ENCODE measurements at regions not wholly inside any gene's neighbourhood (a gene's known extent, or its start where the extent isn't known, plus 50 kb on each side); places are given as distances from the start of the nearest gene placed in this dataset.

DNA sequence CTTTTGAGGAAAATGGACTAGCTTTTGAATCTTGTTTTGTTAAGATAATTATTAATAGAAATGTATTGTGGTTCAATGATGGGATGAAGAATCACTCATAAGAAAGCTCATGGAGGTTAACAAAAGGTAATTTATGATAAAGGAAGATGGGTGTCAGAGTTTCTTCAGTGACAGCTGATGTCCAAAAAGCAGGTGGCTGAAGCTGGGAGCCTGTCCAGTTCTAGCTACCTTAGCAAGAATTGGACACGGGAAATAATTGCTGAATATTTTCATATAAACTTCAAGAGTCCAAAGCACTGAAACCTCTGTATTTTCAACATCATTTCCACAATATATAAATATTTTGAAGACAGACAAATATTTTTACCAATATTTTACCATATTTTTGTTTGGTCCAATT lies 1505.8 kb upstream of the SLC39A10 start:
- TF ChIP-seq, protein P1, sequence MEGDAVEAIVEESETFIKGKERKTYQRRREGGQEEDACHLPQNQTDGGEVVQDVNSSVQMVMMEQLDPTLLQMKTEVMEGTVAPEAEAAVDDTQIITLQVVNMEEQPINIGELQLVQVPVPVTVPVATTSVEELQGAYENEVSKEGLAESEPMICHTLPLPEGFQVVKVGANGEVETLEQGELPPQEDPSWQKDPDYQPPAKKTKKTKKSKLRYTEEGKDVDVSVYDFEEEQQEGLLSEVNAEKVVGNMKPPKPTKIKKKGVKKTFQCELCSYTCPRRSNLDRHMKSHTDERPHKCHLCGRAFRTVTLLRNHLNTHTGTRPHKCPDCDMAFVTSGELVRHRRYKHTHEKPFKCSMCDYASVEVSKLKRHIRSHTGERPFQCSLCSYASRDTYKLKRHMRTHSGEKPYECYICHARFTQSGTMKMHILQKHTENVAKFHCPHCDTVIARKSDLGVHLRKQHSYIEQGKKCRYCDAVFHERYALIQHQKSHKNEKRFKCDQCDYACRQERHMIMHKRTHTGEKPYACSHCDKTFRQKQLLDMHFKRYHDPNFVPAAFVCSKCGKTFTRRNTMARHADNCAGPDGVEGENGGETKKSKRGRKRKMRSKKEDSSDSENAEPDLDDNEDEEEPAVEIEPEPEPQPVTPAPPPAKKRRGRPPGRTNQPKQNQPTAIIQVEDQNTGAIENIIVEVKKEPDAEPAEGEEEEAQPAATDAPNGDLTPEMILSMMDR (IDR thresholded peaks at IDR 0.05): no peak
- no peak for TF ChIP-seq POLR2A (IDR thresholded peaks at IDR 0.05)
- no peak for TF ChIP-seq POLR2AphosphoS5 (IDR thresholded peaks at IDR 0.05)

Data from sigmoid colon (tissue), 4 donors.